Neural progenitor cell (in vitro differentiated cells): ENCODE measurements at regions not wholly inside any gene's neighbourhood (a gene's known extent, or its start where the extent isn't known, plus 50 kb on each side); places are given as distances from the start of the nearest gene placed in this dataset.

Source experiments
- DNase-seq: peaks from one replicate; pipeline ENCODE4 v3.0.0-alpha.2; 2016; ENCODE audit warnings: low spot score
- H2AFZ ChIP-seq: fragments of 200-600 bp; sonication (generic); replicated peaks from 2 replicates; pipeline ENCODE4 v1.6.1; 2016; ENCODE audit warnings: antibody characterized with exemption
- H3F3A ChIP-seq: fragments of 200-600 bp; sonication (generic); 2 replicates; pipeline ENCODE4 v1.6.1; 2016; ENCODE audit warnings: antibody characterized with exemption, low read depth
- H3K27ac ChIP-seq: fragments of 200-600 bp; sonication (generic); 2 replicates; pipeline ENCODE4 v1.5.1; 2016; ENCODE audit warnings: mild to moderate bottlenecking
- H3K27me3 ChIP-seq: fragments of 200-600 bp; sonication (generic); 2 replicates; pipeline ENCODE4 v1.6.1; 2016; ENCODE audit warnings: mild to moderate bottlenecking, moderate library complexity
- H3K36me3 ChIP-seq: fragments of 200-600 bp; sonication (generic); 2 replicates; pipeline ENCODE4 v1.5.1; 2016
- H3K4me1 ChIP-seq: fragments of 200-600 bp; sonication (generic); 2 replicates; pipeline ENCODE4 v1.6.1; 2016; ENCODE audit warnings: mixed run types
- H3K4me2 ChIP-seq: fragments of 200-600 bp; sonication (generic); 2 replicates; pipeline ENCODE4 v1.6.1; 2016
- H3K4me3 ChIP-seq: fragments of 200-600 bp; sonication (generic); 2 replicates; pipeline ENCODE4 v1.5.1; 2016
- H3K79me2 ChIP-seq: fragments of 200-600 bp; sonication (generic); 2 replicates; pipeline ENCODE4 v1.6.1; 2016; ENCODE audit warnings: low read depth
- H3K9ac ChIP-seq: fragments of 200-600 bp; sonication (generic); 2 replicates; pipeline ENCODE4 v1.6.1; 2016
- H3K9me3 ChIP-seq: fragments of 200-600 bp; sonication (generic); 2 replicates; pipeline ENCODE4 v1.5.1; 2016; ENCODE audit warnings: low read depth
- H4K20me1 ChIP-seq: fragments of 200-600 bp; sonication (generic); 2 replicates; pipeline ENCODE4 v1.6.1; 2016; ENCODE audit warnings: low read depth
- H3K27ac Mint-ChIP-seq: 3 replicates; pipeline ENCODE4 v1.8.0; 2021; ENCODE audit warnings: mixed read lengths
- H3K27me3 Mint-ChIP-seq: 2 replicates; pipeline ENCODE4 v1.8.0; 2022; ENCODE audit warnings: low read depth, mild to moderate bottlenecking, inconsistent platforms, moderate library complexity, mixed read lengths; ENCODE audit not compliant: insufficient read depth
- H3K36me3 Mint-ChIP-seq: 3 replicates; pipeline ENCODE4 v1.8.0; 2021; ENCODE audit warnings: mixed read lengths
- H3K4me1 Mint-ChIP-seq: 3 replicates; pipeline ENCODE4 v1.8.0; 2021; ENCODE audit warnings: mixed read lengths
- H3K4me3 Mint-ChIP-seq: 3 replicates; pipeline ENCODE4 v1.8.0; 2021; ENCODE audit warnings: mild to moderate bottlenecking, moderate library complexity, mixed read lengths
- H3K9me3 Mint-ChIP-seq: 3 replicates; pipeline ENCODE4 v1.8.0; 2020; ENCODE audit warnings: mixed read lengths
- CTCF ChIP-seq: fragments of 200-600 bp; sonication (generic); IDR thresholded peaks from 2 replicates; pipeline ENCODE4 v1.5.1; 2017; ENCODE audit warnings: antibody characterized with exemption, mild to moderate bottlenecking
- EZH2 ChIP-seq: fragments of 200-600 bp; sonication (generic); IDR thresholded peaks from 2 replicates; pipeline ENCODE4 v1.6.1; 2017; ENCODE audit warnings: antibody characterized with exemption, mild to moderate bottlenecking, moderate library complexity
- EZH2phosphoT487 ChIP-seq: fragments of 200-600 bp; sonication (generic); IDR thresholded peaks from 2 replicates; pipeline ENCODE4 v1.6.1; 2017; ENCODE audit warnings: antibody characterized with exemption

- Mint-ChIP-seq H3K27ac (no peak overlapping the region), H3K4me1 (peaks cover 29% of the 10 kb centered on the region), H3K4me3 (no peak overlapping the region), H3K9me3 (peaks cover 2% of the 10 kb centered on the region), H3K27me3 (peaks cover 6% of the 10 kb centered on the region), H3K36me3 (no peaks in the 10 kb centered on the region)
- H3F3A ChIP-seq: peaks cover 12% of the 10 kb centered on the region
- H3K79me2 ChIP-seq: no peaks in the 10 kb centered on the region
- no peak overlapping the region for H3K4me2 ChIP-seq
- no peak overlapping the region for H3K4me3 ChIP-seq
- no peak overlapping the region for H2AFZ ChIP-seq
- H3K36me3 ChIP-seq: no peaks in the 10 kb centered on the region
- H3K27me3 ChIP-seq: no peaks in the 10 kb centered on the region
- peaks cover 8% of the 10 kb centered on the region for H3K4me1 ChIP-seq
- no peak for DNase-seq
- H4K20me1 ChIP-seq: no peaks in the 10 kb centered on the region
- H3K9me3 ChIP-seq: no peaks in the 10 kb centered on the region
- H3K27ac ChIP-seq: no peak overlapping the region
- H3K9ac ChIP-seq: no peak overlapping the region
- TF ChIP-seq EZH2phosphoT487: no peak
- no peak for TF ChIP-seq EZH2
- TF ChIP-seq CTCF: no peak
Observed at GRCh38 chr12:116361414-116362223, 84.1 kb upstream of the MED13L start.

GRCh38 chr12:116365114-116365513, 87.6 kb upstream of the MED13L start:
- peak overlapping the region; percentile 36 for H3K4me3 Mint-ChIP-seq
- no peak for TF ChIP-seq EZH2phosphoT487
- no peak for TF ChIP-seq CTCF
- no peak for TF ChIP-seq EZH2
- H3K27me3 Mint-ChIP-seq: peaks cover 10% of the 10 kb centered on the region
- H3K4me3 ChIP-seq: no peak overlapping the region
- no peak overlapping the region for H3K27ac ChIP-seq
- H3K9me3 ChIP-seq: no peaks in the 10 kb centered on the region
- H3K27ac Mint-ChIP-seq: peak overlapping the region; percentile 82
- H3K4me2 ChIP-seq: no peak overlapping the region
- no peaks in the 10 kb centered on the region for H3K79me2 ChIP-seq
- H2AFZ ChIP-seq: no peak overlapping the region
- H3K9me3 Mint-ChIP-seq: peaks cover 2% of the 10 kb centered on the region
- H4K20me1 ChIP-seq: no peaks in the 10 kb centered on the region
- H3K9ac ChIP-seq: no peak overlapping the region
- no peaks in the 10 kb centered on the region for H3K27me3 ChIP-seq
- no peaks in the 10 kb centered on the region for H3K36me3 Mint-ChIP-seq
- DNase-seq: no peak
- H3K4me1 ChIP-seq: peaks cover 14% of the 10 kb centered on the region
- peaks cover 16% of the 10 kb centered on the region for H3K4me1 Mint-ChIP-seq
- H3K36me3 ChIP-seq: no peaks in the 10 kb centered on the region
- H3F3A ChIP-seq: peaks cover 12% of the 10 kb centered on the region

GRCh38 chr12:116365606-116366455, 88.3 kb upstream of the MED13L start:
- H3K4me2 ChIP-seq: no peak overlapping the region
- no peak overlapping the region for H2AFZ ChIP-seq
- H4K20me1 ChIP-seq: no peaks in the 10 kb centered on the region
- DNase-seq: no peak
- H3K9ac ChIP-seq: no peak overlapping the region
- no peak overlapping the region for H3K4me3 Mint-ChIP-seq
- H3F3A ChIP-seq: peaks cover 12% of the 10 kb centered on the region
- peaks cover 18% of the 10 kb centered on the region for H3K4me1 Mint-ChIP-seq
- H3K27me3 ChIP-seq: no peaks in the 10 kb centered on the region
- H3K4me3 ChIP-seq: no peak overlapping the region
- no peak overlapping the region for H3K27ac Mint-ChIP-seq
- H3K9me3 Mint-ChIP-seq: peaks cover 1% of the 10 kb centered on the region
- H3K36me3 ChIP-seq: no peaks in the 10 kb centered on the region
- H3K27me3 Mint-ChIP-seq: peaks cover 11% of the 10 kb centered on the region
- TF ChIP-seq CTCF: no peak
- TF ChIP-seq EZH2phosphoT487: no peak
- no peak for TF ChIP-seq EZH2
- peaks cover 14% of the 10 kb centered on the region for H3K4me1 ChIP-seq
- H3K9me3 ChIP-seq: no peaks in the 10 kb centered on the region
- no peaks in the 10 kb centered on the region for H3K79me2 ChIP-seq
- no peaks in the 10 kb centered on the region for H3K36me3 Mint-ChIP-seq
- no peak overlapping the region for H3K27ac ChIP-seq
